ENCODE measurements at regions not wholly inside any gene's neighbourhood (a gene's known extent, or its start where the extent isn't known, plus 50 kb on each side); places are given as distances from the start of the nearest gene placed in this dataset.

- TF ChIP-seq, protein P1, sequence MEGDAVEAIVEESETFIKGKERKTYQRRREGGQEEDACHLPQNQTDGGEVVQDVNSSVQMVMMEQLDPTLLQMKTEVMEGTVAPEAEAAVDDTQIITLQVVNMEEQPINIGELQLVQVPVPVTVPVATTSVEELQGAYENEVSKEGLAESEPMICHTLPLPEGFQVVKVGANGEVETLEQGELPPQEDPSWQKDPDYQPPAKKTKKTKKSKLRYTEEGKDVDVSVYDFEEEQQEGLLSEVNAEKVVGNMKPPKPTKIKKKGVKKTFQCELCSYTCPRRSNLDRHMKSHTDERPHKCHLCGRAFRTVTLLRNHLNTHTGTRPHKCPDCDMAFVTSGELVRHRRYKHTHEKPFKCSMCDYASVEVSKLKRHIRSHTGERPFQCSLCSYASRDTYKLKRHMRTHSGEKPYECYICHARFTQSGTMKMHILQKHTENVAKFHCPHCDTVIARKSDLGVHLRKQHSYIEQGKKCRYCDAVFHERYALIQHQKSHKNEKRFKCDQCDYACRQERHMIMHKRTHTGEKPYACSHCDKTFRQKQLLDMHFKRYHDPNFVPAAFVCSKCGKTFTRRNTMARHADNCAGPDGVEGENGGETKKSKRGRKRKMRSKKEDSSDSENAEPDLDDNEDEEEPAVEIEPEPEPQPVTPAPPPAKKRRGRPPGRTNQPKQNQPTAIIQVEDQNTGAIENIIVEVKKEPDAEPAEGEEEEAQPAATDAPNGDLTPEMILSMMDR (conservative IDR thresholded peaks at IDR 0.05; ENCODE audit: low read depth, low read length) = no peak
- TF ChIP-seq EZH2 (IDR thresholded peaks at IDR 0.05; ENCODE audit: low read length, unreplicated experiment) (no peak), EZH2phosphoT487 (IDR thresholded peaks at IDR 0.05; ENCODE audit: borderline replicate concordance, low read length) (no peak)
Measured at GRCh38 chr11:81059356-81059755, 1618.5 kb upstream of the TENM4 start.

All from PC-3 (cell line).